ENCODE measurements at regions not wholly inside any gene's neighbourhood (a gene's known extent, or its start where the extent isn't known, plus 50 kb on each side); places are given as distances from the start of the nearest gene placed in this dataset.

DNA sequence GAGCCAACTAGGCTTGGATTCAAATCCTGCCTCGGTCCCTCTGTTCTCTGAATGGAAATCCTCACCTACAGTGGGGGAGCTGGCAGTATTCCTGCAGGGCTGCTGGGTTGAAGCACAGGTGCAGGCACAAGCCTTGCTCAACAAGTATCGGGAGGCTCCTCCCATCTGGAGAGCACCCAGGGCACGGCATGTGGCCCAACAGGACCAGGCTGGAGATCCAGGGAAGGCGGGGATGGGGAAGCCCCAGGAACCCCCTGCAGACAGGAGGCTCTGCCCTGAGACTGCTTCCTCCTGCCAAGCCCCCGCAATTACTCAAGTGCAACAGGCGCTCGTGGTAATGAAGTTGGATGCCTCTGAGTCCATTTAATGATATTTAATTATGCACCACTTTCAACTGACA lies 128.0 kb upstream of the VSTM2B start:
- no peak for DNase-seq (ENCODE audit: low read depth)

DNA sequence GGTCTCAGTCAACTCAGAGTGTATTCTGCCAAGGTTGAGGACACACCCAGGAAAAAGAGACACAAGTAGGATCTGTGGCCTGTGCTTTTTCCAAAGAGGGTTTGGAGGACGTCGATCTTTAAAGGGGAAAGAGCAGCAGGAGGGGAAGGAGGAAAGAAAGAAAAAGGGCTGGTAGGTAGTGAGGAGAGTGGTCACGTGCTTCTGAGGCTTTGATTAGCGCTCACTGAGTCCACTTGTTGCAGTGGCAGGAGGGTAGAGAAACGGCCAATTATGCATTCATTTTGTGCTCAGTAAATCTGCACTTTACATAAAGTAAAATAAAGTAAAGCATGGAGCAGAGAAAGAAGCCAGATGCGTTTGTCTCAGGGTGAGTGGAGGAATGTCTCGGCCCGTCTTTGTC lies 126.0 kb upstream of the VSTM2B start:
- DNase-seq (ENCODE audit: low read depth): no peak

DNA sequence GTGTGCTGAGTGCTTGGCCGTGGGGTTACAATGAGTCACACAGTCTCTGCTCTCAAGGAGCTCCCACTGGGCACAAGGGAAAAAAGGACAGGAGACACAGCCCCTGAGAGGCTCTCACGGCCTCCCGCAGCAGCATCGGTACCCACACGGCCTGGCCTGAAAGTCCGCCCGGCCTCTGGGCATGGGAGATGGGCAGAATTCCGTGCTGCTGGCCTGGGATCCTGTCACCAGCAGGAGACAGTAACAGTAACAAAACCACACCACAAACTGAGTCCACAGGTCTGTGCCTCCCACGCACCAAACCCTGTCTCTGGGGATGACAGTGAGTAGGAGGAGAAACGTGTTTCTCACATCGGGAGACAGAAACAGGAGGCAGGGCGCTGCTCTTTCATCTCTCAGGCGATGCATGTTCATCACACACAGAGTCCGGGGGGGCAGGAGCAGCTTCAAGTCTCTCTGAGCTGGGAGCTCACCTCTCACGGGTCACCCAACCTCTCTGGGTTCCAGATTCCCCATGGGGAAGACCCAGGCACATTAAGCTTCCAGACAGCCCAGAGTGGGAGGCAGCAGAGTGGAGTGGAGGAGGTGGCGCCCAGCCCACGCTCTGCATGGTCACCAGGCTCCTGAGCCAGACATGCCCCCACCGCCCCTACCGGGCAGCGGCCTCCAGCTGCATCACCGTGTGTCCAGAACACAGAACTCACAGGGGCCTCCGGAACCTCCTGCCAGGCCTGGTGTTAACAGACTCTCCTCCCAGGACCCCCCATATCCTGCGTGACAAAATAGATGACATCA lies 124.7 kb upstream of the VSTM2B start:
- no peak for DNase-seq (ENCODE audit: low read depth)

GRCh38 chr19:29401712-29402421 lies 123.9 kb upstream of the VSTM2B start:
- no peak for DNase-seq (ENCODE audit: low read depth)

GRCh38 chr19:29402563-29402962 lies 123.2 kb upstream of the VSTM2B start:
- no peak for DNase-seq (ENCODE audit: low read depth)

GRCh38 chr19:29404015-29404414 lies 121.8 kb upstream of the VSTM2B start:
- DNase-seq (ENCODE audit: low read depth): no peak

DNA sequence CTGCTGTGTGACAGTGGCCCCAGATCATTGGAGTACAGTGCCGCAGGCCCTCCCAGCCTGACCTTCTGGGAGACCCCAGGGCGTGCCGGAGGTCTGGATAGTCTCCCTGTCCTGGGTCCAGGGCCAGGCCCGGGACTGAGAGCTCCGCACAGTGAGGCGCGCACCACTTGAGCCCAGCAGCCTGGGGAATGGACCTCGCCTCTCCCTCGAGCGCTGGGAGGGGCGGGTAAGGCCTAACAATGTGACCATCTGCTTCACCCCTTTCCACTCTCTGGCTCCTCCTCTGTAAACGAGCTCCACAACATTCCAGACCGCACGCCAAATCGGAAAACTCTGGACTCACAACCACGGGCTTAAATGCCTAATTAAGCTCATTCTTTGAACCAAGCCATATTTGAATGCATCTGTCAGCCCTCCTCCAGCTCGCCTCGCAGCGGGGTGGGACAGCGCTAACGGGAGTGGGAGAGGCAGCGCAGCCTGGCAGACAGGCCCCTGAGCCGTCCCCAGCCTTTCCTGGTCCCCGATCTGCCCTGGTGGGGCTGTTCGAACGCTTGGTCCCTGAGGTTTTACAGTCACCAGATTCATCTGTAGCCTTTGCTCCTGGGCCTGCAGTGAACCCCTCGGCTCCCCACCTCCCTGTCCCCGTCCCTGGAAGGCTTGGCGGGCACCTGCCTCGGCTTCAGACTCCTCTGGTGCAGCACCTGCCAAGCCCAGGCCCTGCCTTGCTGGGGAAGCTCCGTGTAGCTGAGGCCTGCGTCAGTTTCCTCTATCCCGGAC lies 120.7 kb upstream of the VSTM2B start:
- no peak for DNase-seq (ENCODE audit: low read depth)

DNA sequence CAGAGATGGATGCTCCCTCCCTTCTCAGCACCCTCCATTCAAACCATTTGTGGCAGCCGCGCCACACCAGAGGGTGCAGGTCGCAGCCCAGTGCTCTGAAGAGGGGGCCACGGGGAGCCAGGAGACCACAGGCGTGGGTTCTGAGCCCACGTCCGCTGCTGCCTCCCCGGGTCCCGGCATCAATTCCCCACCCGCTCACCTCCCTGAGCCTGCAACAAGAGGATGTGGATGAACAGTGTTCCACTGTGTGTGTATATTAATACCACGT lies 120.1 kb upstream of the VSTM2B start:
- DNase-seq (ENCODE audit: low read depth): no peak

GRCh38 chr19:29409076-29409862 lies 116.5 kb upstream of the VSTM2B start:
- no peak for DNase-seq (ENCODE audit: low read depth)

GRCh38 chr19:29410601-29411000 lies 115.2 kb upstream of the VSTM2B start:
- DNase-seq (ENCODE audit: low read depth): no peak

- DNase-seq (ENCODE audit: low read depth): no peak
These were observed 114.6 kb upstream of the VSTM2B start for GRCh38 chr19:29411113-29411581.

DNA sequence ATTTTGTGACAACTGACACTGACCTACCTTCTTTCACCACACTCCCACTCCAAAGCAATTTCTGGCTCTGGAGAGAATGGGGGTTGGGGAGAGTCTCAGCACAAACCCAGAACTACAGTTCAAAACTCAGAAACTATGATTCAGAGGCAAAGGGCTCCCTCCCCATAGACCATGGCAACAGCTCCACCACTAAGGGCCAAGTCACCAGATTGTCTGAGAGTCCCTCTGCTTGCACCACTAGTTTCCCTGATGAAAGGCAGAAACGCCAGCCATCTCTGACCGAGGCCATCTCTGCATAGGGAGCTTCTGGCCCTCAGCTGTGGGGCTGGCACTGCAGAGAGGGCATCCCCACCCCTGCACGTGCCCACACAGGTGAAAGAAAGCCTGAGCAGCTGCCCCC lies 112.4 kb upstream of the VSTM2B start:
- no peak for DNase-seq (ENCODE audit: low read depth)

DNA sequence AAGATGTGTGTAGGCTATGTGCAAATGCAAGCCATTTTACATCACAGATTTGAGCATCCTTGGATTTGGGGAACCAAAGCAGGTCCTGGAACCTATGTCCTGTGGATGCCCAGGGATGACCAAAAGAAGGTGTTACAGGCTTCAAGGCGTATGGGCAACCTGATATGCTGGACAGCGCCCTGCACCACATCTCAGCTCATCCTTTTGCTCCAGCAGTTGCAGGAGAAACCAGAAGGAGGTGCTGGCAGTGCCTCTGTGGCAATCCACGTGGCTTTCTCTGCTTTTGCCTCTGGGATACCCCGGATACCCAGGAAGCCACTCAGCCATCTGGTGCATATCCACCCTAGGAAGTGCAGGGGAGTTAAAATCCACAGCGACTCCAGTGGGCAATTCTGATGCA lies 110.3 kb upstream of the VSTM2B start:
- DNase-seq (ENCODE audit: low read depth): no peak

DNA sequence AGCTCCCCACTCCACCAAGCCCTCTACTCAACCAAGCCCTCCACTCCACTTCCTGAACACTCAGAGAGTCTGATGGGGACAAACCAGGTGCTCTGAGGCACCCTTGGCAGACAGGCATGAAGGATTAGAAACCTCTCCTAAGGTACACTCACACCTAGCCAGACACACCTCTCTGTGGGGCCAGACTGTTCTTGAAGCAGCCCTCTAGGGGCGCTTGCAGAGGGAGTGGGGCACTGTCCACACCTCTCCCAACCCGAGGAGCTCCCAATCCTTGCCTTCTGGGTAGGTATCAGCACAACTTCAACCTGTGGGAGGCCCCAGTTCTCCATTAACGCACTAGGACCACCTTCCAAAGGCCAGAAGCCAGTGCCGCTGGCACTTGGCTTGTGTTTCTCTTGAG lies 108.7 kb upstream of the VSTM2B start:
- DNase-seq (ENCODE audit: low read depth): no peak

GRCh38 chr19:29418201-29418600 lies 107.6 kb upstream of the VSTM2B start:
- DNase-seq (ENCODE audit: low read depth): no peak

GRCh38 chr19:29420065-29420464 lies 105.7 kb upstream of the VSTM2B start:
- no peak for DNase-seq (ENCODE audit: low read depth)

DNA sequence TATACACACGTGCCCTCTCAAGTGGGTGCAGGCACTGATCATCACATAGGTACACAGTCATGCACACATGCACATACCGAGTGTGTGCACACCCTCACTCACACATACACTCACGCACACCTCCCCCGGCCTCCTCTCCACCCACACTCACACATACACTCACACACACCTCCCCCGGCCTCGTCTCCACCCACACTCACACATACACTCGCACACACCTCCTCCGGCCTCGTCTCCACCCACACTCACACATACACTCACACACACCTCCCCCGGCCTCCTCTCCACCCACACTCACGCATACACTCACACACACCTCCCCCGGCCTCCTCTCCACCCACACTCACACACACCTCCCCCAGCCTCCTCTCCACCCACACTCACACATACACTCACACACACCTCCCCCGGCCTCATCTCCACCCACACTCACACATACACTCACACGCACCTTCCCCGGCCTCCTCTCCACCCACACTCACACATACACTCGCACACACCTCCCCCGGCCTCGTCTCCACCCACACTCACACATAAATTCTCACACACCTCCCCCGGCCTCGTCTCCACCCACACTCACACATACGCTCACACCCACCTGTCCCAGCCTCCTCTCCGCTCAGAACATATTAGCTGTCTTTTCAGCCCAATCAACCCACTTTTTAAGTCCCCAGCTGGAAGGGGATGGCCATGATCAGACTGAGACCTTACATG lies 105.2 kb upstream of the VSTM2B start:
- DNase-seq (ENCODE audit: low read depth): no peak

DNA sequence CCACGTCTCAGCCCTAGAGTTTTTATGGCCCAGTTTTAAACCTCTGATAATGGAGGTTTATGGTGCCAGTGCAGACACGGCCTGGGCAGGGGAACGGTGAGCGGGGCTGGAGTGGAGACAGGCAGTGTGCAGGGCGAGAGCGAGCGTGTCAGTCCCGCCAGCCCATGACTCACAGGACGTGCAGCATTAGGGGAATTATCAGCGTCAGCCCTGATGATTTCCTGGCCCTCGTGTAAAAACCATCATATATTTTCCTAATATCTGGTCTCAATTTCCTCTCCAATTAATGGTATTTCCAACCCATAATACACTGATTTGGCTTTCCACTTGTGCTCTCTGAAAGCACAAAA lies 104.6 kb upstream of the VSTM2B start:
- no peak for DNase-seq (ENCODE audit: low read depth)

GRCh38 chr19:29422047-29422446 lies 103.7 kb upstream of the VSTM2B start:
- DNase-seq (ENCODE audit: low read depth): no peak

DNA sequence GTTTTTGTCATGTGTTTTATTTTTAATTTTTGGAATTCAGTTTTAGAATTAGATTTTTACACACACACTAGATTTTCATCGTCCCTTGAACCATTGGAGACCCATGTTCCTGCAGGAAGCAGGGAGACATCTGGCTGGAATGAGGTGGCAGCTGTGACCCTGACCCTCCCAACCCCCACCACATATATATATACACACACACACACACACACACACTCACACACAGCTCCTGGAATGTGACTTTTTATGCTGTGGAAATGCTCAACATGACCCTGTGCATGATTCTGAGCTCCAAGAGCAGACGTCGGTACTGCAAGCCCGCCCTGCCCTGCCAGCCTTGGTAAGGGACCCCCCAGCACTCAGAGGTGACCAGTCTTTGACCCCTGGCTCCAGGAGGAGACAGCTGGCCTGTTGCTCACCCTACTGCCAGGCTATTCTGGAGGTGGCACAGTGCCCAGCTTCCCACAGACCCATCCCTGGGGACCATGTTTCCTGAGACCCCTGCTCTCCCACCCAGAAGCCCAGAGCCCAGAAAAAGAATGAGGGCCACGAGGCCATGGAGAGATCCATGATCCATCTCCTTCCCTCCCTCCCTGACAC lies 103.2 kb upstream of the VSTM2B start:
- DNase-seq (ENCODE audit: low read depth): no peak

- DNase-seq (ENCODE audit: low read depth): no peak
These were observed 97.7 kb upstream of the VSTM2B start for GRCh38 chr19:29428071-29428470.
